PC-3 (cell line): ENCODE measurements at regions not wholly inside any gene's neighbourhood (a gene's known extent, or its start where the extent isn't known, plus 50 kb on each side); places are given as distances from the start of the nearest gene placed in this dataset.

Experiments
- ATAC-seq: fragments of 200-7000 bp; cut with Tn5 transposase; 2 replicates; pipeline ENCODE4 v1.9.1; 2020; ENCODE audit warnings: mild to moderate bottlenecking, moderate library complexity
- BruUV-seq: library from RNA; stranded (reverse); fragments of 400-500 nt; replicated peaks from 2 replicates; lab custom pipeline; 2021; lab: Mats Ljungman, UMichigan
- CTCF ChIA-PET: fragments of 300-600 bp; sonication (Branson Sonifier 250); formaldehyde crosslinking; loops from one replicate; lab custom pipeline; 2022; ENCODE audit warnings: antibody characterized with exemption; lab: Charles Lee
- POLR2A ChIA-PET: fragments of 300-600 bp; sonication (Branson Sonifier 250); formaldehyde crosslinking; loops from one replicate; lab custom pipeline; 2022; ENCODE audit warnings: antibody characterized with exemption; ENCODE audit not compliant: unreplicated experiment; lab: Charles Lee
- DNase-seq: peaks from one replicate; pipeline ENCODE4 v3.0.0-alpha.2; 2015
- H2AFZ ChIP-seq: fragments of 300-600 bp; sonication (generic); 2 replicates; pipeline ENCODE4 v1.6.0; 2016; ENCODE audit warnings: antibody characterized with exemption, low read length
- H3F3A ChIP-seq: fragments of 300-600 bp; sonication (generic); one replicate; pipeline ENCODE4 v1.6.0; 2017; ENCODE audit warnings: antibody characterized with exemption, low read length, control low read depth, mild to moderate bottlenecking; ENCODE audit not compliant: unreplicated experiment
- H3K27ac ChIP-seq: fragments of 300-600 bp; sonication (generic); 2 replicates; pipeline ENCODE4 v1.5.1; 2016; ENCODE audit warnings: mild to moderate bottlenecking, low read length
- H3K27me3 ChIP-seq: fragments of 300-600 bp; sonication (generic); 2 replicates; pipeline ENCODE4 v1.6.1; 2016; ENCODE audit warnings: low read length, mixed read lengths
- H3K36me3 ChIP-seq: fragments of 300-600 bp; sonication (generic); 2 replicates; pipeline ENCODE4 v1.6.1; 2016; ENCODE audit warnings: low read depth, mixed run types, low read length, mixed read lengths
- H3K4me1 ChIP-seq: fragments of 300-600 bp; sonication (generic); 2 replicates; pipeline ENCODE4 v1.5.1; 2016; ENCODE audit warnings: low read length; ENCODE audit not compliant: insufficient read depth
- H3K4me2 ChIP-seq: fragments of 300-600 bp; sonication (generic); 2 replicates; pipeline ENCODE4 v1.6.0; 2016; ENCODE audit warnings: low read length
- H3K4me3 ChIP-seq: fragments of 300-600 bp; sonication (generic); 2 replicates; pipeline ENCODE4 v1.5.1; 2016; ENCODE audit warnings: mild to moderate bottlenecking, low read length, mixed read lengths
- H3K79me2 ChIP-seq: fragments of 300-600 bp; sonication (generic); 2 replicates; pipeline ENCODE4 v1.6.1; 2017; ENCODE audit warnings: low read length, mixed read lengths
- H3K9ac ChIP-seq: fragments of 300-600 bp; sonication (generic); 2 replicates; pipeline ENCODE4 v1.6.0; 2016; ENCODE audit warnings: mild to moderate bottlenecking, low read length
- H3K9me2 ChIP-seq: fragments of 300-600 bp; sonication (generic); replicated peaks from 2 replicates; pipeline ENCODE4 v1.6.1; 2016; ENCODE audit warnings: mixed run types, low read length, mixed read lengths
- H3K9me3 ChIP-seq: fragments of 300-600 bp; sonication (generic); 2 replicates; pipeline ENCODE4 v1.6.1; 2016; ENCODE audit warnings: low read length, mixed read lengths
- H4K20me1 ChIP-seq: fragments of 300-600 bp; sonication (generic); 2 replicates; pipeline ENCODE4 v1.6.1; 2016; ENCODE audit warnings: low read length, mixed read lengths
- CTCF ChIP-seq: fragments of 300-600 bp; sonication (generic); conservative IDR thresholded peaks from 2 replicates; pipeline ENCODE4 v1.5.1; 2017; ENCODE audit warnings: antibody characterized with exemption, low read depth, mild to moderate bottlenecking, low read length
- EZH2 ChIP-seq: fragments of 300-600 bp; sonication (generic); IDR thresholded peaks from one replicate; pipeline ENCODE4 v1.6.1; 2017; ENCODE audit warnings: antibody characterized with exemption, mild to moderate bottlenecking, low read length; ENCODE audit not compliant: unreplicated experiment
- EZH2phosphoT487 ChIP-seq: fragments of 300-600 bp; sonication (generic); IDR thresholded peaks from 2 replicates; pipeline ENCODE4 v1.6.1; 2018; ENCODE audit warnings: mild to moderate bottlenecking, antibody characterized with exemption, low read length, borderline replicate concordance
- intact Hi-C: fragments of 100-400 bp; cut with micrococcal nuclease; formaldehyde crosslinking; loops from 2 replicates; pipeline ENCODE4 v1.9.0; 2023

- intact Hi-C loops = no loop called here
- no peaks in the 10 kb centered on the region for H3K9me2 ChIP-seq
- ChIA-PET POLR2A (no interaction called here), CTCF (no interaction called here)
- no peaks in the 10 kb centered on the region for H3F3A ChIP-seq
- no peak for DNase-seq
- H3K9me3 ChIP-seq = no peaks in the 10 kb centered on the region
- H3K27ac ChIP-seq = no peak overlapping the region
- H4K20me1 ChIP-seq = no peaks in the 10 kb centered on the region
- no peak overlapping the region for H2AFZ ChIP-seq
- no peak for TF ChIP-seq EZH2phosphoT487
- TF ChIP-seq CTCF = no peak
- no peak for TF ChIP-seq EZH2
- no peak overlapping the region for H3K9ac ChIP-seq
- BruUV-seq = no TSS peak
- no peak overlapping the region for H3K4me3 ChIP-seq
- peaks cover 42% of the 10 kb centered on the region for H3K4me1 ChIP-seq
- no peak overlapping the region for H3K4me2 ChIP-seq
- H3K79me2 ChIP-seq = no peaks in the 10 kb centered on the region
- H3K27me3 ChIP-seq = no peaks in the 10 kb centered on the region
- ATAC-seq = no peak
- H3K36me3 ChIP-seq = no peaks in the 10 kb centered on the region
Observed at GRCh38 chr18:70416496-70416895, 127.7 kb downstream of the SOCS6 start.

DNA sequence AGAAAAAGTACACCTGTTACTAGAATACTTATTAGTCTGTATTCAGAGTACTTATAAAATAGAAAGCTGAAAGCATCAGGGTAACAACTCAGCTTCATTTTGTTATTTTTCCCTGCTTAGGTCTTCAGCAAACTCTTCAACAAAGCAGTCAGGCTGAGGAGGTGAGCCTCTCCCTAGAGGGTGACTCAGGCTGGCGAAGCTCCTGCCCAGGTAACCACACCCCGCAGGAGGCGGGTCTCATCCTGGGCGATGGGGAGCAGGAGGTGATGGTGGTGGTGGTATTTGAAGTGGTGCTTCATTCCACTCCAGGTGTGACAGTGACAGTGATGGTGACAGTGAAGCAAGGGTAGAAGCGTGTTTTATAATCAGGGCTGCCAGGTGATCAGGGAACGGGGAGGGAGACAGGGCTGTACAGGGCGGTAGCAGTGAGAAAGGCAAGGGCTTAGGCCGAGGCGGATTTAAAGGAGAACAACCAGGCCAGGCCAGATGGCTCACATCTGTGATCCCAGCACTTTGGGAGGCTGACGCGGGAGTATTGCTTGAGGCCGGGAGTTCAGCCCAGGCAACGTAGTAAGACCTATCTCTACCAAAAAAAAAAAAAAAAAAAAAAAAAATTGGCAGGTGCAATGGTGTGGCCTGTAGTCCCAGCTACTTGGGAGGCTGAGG lies 127.1 kb downstream of the SOCS6 start:
- Histone ChIP-seq H3K79me2 (no peaks in the 10 kb centered on the region), H4K20me1 (no peaks in the 10 kb centered on the region), H3K9me2 (no peaks in the 10 kb centered on the region), H3K27ac (no peak overlapping the region), H3K4me2 (peak overlapping the region; percentile 42), H3K9ac (no peak overlapping the region), H3K27me3 (no peaks in the 10 kb centered on the region), H3K4me3 (no peak overlapping the region), H3K9me3 (no peaks in the 10 kb centered on the region), H3K4me1 (peaks cover 37% of the 10 kb centered on the region), H2AFZ (peak overlapping the region; percentile 44; the same call in 1 of the 2 replicates), H3F3A (no peaks in the 10 kb centered on the region), H3K36me3 (no peaks in the 10 kb centered on the region)
- POLR2A ChIA-PET = no interaction called here
- no TSS peak for BruUV-seq
- CTCF ChIA-PET = no interaction called here
- DNase-seq = peak; percentile 77
- intact Hi-C loops = no loop called here
- TF ChIP-seq CTCF (no peak), EZH2phosphoT487 (no peak), EZH2 (no peak)
- ATAC-seq = peak; percentile 89

DNA sequence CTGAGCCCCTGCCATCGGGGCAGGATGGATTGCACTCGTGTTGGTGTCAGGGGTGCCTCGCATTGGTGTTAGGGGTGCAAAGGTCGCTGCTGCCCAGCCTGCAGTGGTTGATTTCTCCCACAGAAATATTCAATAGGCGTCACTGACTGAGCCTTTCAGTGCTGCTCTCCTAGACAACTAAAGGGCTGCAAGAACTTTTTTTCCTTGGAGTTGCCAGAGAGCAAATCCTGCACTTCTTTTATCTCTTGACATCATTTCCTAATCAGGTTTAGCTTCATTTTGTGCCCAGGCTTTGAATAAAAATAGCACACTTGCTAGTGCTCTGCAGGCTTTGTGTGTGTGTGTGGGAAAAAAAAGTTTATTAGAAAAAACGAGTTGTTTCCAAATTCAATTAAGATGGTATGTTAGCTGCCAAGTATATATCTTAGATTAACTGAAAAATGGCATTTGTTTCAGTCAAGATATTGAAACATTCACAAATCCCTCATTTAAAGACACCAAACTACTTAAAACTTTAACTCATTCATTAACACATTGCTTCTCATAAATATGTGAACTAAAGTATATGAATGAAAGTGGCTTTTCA lies 125.6 kb downstream of the SOCS6 start:
- no peaks in the 10 kb centered on the region for H3K79me2 ChIP-seq
- no peak overlapping the region for H3K9ac ChIP-seq
- no peaks in the 10 kb centered on the region for H4K20me1 ChIP-seq
- H3K9me3 ChIP-seq = no peaks in the 10 kb centered on the region
- POLR2A ChIA-PET = no interaction called here
- TF ChIP-seq CTCF (no peak), EZH2phosphoT487 (no peak), EZH2 (no peak)
- no peak overlapping the region for H2AFZ ChIP-seq
- H3K27ac ChIP-seq = no peak overlapping the region
- intact Hi-C loops = no loop called here
- H3K4me1 ChIP-seq = peaks cover 21% of the 10 kb centered on the region
- ATAC-seq (no peak), DNase-seq (no peak)
- CTCF ChIA-PET = no interaction called here
- no peaks in the 10 kb centered on the region for H3K36me3 ChIP-seq
- H3K4me3 ChIP-seq = no peak overlapping the region
- H3K27me3 ChIP-seq = no peaks in the 10 kb centered on the region
- H3K9me2 ChIP-seq = no peaks in the 10 kb centered on the region
- H3K4me2 ChIP-seq = no peak overlapping the region
- no peaks in the 10 kb centered on the region for H3F3A ChIP-seq
- no TSS peak for BruUV-seq
